ENCODE measurements at regions not wholly inside any gene's neighbourhood (a gene's known extent, or its start where the extent isn't known, plus 50 kb on each side); places are given as distances from the start of the nearest gene placed in this dataset.

- H3K27ac Mint-ChIP-seq, result no peak overlapping the region
Observed at GRCh38 chr6:40302856-40303454, 284.2 kb downstream of the LRFN2 start.

GRCh38 chr6:40299681-40300080, 287.5 kb downstream of the LRFN2 start:
- H3K4me1 ChIP-seq (ENCODE audit: insufficient read depth, low read length), result no peaks in the 10 kb centered on the region
- H3K27ac ChIP-seq (ENCODE audit: low read depth, low read length), result no peak overlapping the region
- peaks cover 2 to 12% (median 5%) of the 10 kb centered on the region in 5 donors for H3K9me3 Mint-ChIP-seq
- no peak for DNase-seq
- H3K27me3 ChIP-seq (ENCODE audit: insufficient read depth, low read length, poor library complexity, severe bottlenecking), result no peaks in the 10 kb centered on the region
- no peaks in the 10 kb centered on the region for H3K9me3 ChIP-seq (ENCODE audit: low read length)
- H3K36me3 ChIP-seq (ENCODE audit: insufficient read depth, low read length), result no peaks in the 10 kb centered on the region
- no peaks in the 10 kb centered on the region for H3K4me1 Mint-ChIP-seq
- peaks cover 3 to 4% of the 10 kb centered on the region in 2 donors for H3K27me3 Mint-ChIP-seq
- H3K36me3 Mint-ChIP-seq, result peaks cover 0 to 1% (median 0%) of the 10 kb centered on the region in 3 donors
- H3K4me3 ChIP-seq (ENCODE audit: low read length), result no peak overlapping the region
- no peak overlapping the region for H3K4me3 Mint-ChIP-seq
- H3K27ac Mint-ChIP-seq, result no peak overlapping the region
- POLR2A ChIA-PET, result no interaction called here
- CTCF ChIA-PET, result no interaction called here

More at GRCh38 chr6:40302856-40303454, 284.2 kb downstream of the LRFN2 start:
- no peak overlapping the region for H3K4me3 ChIP-seq (ENCODE audit: low read length)
- Mint-ChIP-seq H3K4me3 (no peak overlapping the region), H3K4me1 (no peaks in the 10 kb centered on the region), H3K9me3 (peaks cover 3 to 12% (median 5%) of the 10 kb centered on the region in 5 donors), H3K27me3 (peaks cover 10 to 11% of the 10 kb centered on the region in 2 donors), H3K36me3 (peaks cover 0 to 1% (median 0%) of the 10 kb centered on the region in 3 donors)
- ChIA-PET CTCF (no interaction called here), POLR2A (no interaction called here)
- H3K27ac ChIP-seq (ENCODE audit: low read depth, low read length), result no peak overlapping the region
- DNase-seq, result no peak
- H3K4me1 ChIP-seq (ENCODE audit: insufficient read depth, low read length), result no peaks in the 10 kb centered on the region
- no peaks in the 10 kb centered on the region for H3K27me3 ChIP-seq (ENCODE audit: insufficient read depth, low read length, poor library complexity, severe bottlenecking)
- H3K9me3 ChIP-seq (ENCODE audit: low read length), result no peaks in the 10 kb centered on the region
- H3K36me3 ChIP-seq (ENCODE audit: insufficient read depth, low read length), result no peaks in the 10 kb centered on the region

- Histone ChIP-seq H3K27ac (ENCODE audit: low read depth, low read length) (no peak overlapping the region), H3K4me3 (ENCODE audit: low read length) (no peak overlapping the region), H3K4me1 (ENCODE audit: insufficient read depth, low read length) (no peaks in the 10 kb centered on the region), H3K27me3 (ENCODE audit: insufficient read depth, low read length, poor library complexity, severe bottlenecking) (no peaks in the 10 kb centered on the region), H3K36me3 (ENCODE audit: insufficient read depth, low read length) (no peaks in the 10 kb centered on the region), H3K9me3 (ENCODE audit: low read length) (no peaks in the 10 kb centered on the region)
- Mint-ChIP-seq H3K27ac (no peak overlapping the region), H3K4me1 (no peaks in the 10 kb centered on the region), H3K27me3 (peaks cover 4 to 6% of the 10 kb centered on the region in 2 donors), H3K9me3 (peaks cover 0 to 10% (median 3%) of the 10 kb centered on the region in 5 donors), H3K36me3 (no peaks in the 10 kb centered on the region), H3K4me3 (no peak overlapping the region)
- ChIA-PET CTCF (no interaction called here), POLR2A (no interaction called here)
- no peak for DNase-seq
Observed at GRCh38 chr6:40298207-40298606, 289.0 kb downstream of the LRFN2 start.

GRCh38 chr6:40295251-40295950, 291.8 kb downstream of the LRFN2 start:
- Mint-ChIP-seq H3K36me3 (no peaks in the 10 kb centered on the region), H3K27ac (no peak overlapping the region), H3K9me3 (peaks cover 0 to 10% (median 3%) of the 10 kb centered on the region in 5 donors), H3K27me3 (peaks cover 6 to 21% of the 10 kb centered on the region in 2 donors), H3K4me1 (no peaks in the 10 kb centered on the region), H3K4me3 (no peak overlapping the region)
- H3K9me3 ChIP-seq (ENCODE audit: low read length), result no peaks in the 10 kb centered on the region
- no peaks in the 10 kb centered on the region for H3K27me3 ChIP-seq (ENCODE audit: insufficient read depth, low read length, poor library complexity, severe bottlenecking)
- POLR2A ChIA-PET, result no interaction called here
- no peak overlapping the region for H3K4me3 ChIP-seq (ENCODE audit: low read length)
- no peaks in the 10 kb centered on the region for H3K36me3 ChIP-seq (ENCODE audit: insufficient read depth, low read length)
- DNase-seq, result no peak
- CTCF ChIA-PET, result no interaction called here
- no peaks in the 10 kb centered on the region for H3K4me1 ChIP-seq (ENCODE audit: insufficient read depth, low read length)
- no peak overlapping the region for H3K27ac ChIP-seq (ENCODE audit: low read depth, low read length)

- Mint-ChIP-seq H3K27me3 (peaks cover 4 to 28% of the 10 kb centered on the region in 2 donors), H3K4me1 (no peaks in the 10 kb centered on the region)
- CTCF ChIA-PET, result no interaction called here
Observed at GRCh38 chr6:40293460-40294185, 293.5 kb downstream of the LRFN2 start.

GRCh38 chr6:40293060-40293459, 294.1 kb downstream of the LRFN2 start:
- Histone ChIP-seq H3K4me3 (ENCODE audit: low read length) (no peak overlapping the region), H3K27ac (ENCODE audit: low read depth, low read length) (no peak overlapping the region), H3K27me3 (ENCODE audit: insufficient read depth, low read length, poor library complexity, severe bottlenecking) (no peaks in the 10 kb centered on the region), H3K9me3 (ENCODE audit: low read length) (no peaks in the 10 kb centered on the region), H3K36me3 (ENCODE audit: insufficient read depth, low read length) (no peaks in the 10 kb centered on the region), H3K4me1 (ENCODE audit: insufficient read depth, low read length) (no peaks in the 10 kb centered on the region)
- ChIA-PET CTCF (no interaction called here), POLR2A (no interaction called here)
- DNase-seq, result no peak
- peaks cover 0 to 1% (median under 1%) of the 10 kb centered on the region in 5 donors for H3K9me3 Mint-ChIP-seq
- no peak overlapping the region for H3K27ac Mint-ChIP-seq
- H3K36me3 Mint-ChIP-seq, result no peaks in the 10 kb centered on the region
- no peak overlapping the region for H3K4me3 Mint-ChIP-seq
- H3K27me3 Mint-ChIP-seq, result peaks cover 4 to 31% of the 10 kb centered on the region in 2 donors
- no peaks in the 10 kb centered on the region for H3K4me1 Mint-ChIP-seq

More at GRCh38 chr6:40293460-40294185, 293.5 kb downstream of the LRFN2 start:
- Histone ChIP-seq H3K36me3 (ENCODE audit: insufficient read depth, low read length) (no peaks in the 10 kb centered on the region), H3K27ac (ENCODE audit: low read depth, low read length) (no peak overlapping the region), H3K4me3 (ENCODE audit: low read length) (no peak overlapping the region), H3K4me1 (ENCODE audit: insufficient read depth, low read length) (no peaks in the 10 kb centered on the region), H3K9me3 (ENCODE audit: low read length) (no peaks in the 10 kb centered on the region), H3K27me3 (ENCODE audit: insufficient read depth, low read length, poor library complexity, severe bottlenecking) (no peaks in the 10 kb centered on the region)
- POLR2A ChIA-PET, result no interaction called here
- no peak overlapping the region for H3K4me3 Mint-ChIP-seq
- no peak overlapping the region for H3K27ac Mint-ChIP-seq
- H3K36me3 Mint-ChIP-seq, result no peaks in the 10 kb centered on the region
- DNase-seq, result no peak
- peaks cover 0 to 6% (median 3%) of the 10 kb centered on the region in 5 donors for H3K9me3 Mint-ChIP-seq

GRCh38 chr6:40290816-40291215, 296.3 kb downstream of the LRFN2 start:
- Mint-ChIP-seq H3K9me3 (no peaks in the 10 kb centered on the region), H3K27ac (no peak overlapping the region), H3K27me3 (peaks cover 12 to 49% of the 10 kb centered on the region in 2 donors), H3K4me1 (no peaks in the 10 kb centered on the region), H3K4me3 (no peak overlapping the region), H3K36me3 (no peaks in the 10 kb centered on the region)
- ChIA-PET CTCF (no interaction called here), POLR2A (no interaction called here)
- no peaks in the 10 kb centered on the region for H3K9me3 ChIP-seq (ENCODE audit: low read length)
- no peaks in the 10 kb centered on the region for H3K36me3 ChIP-seq (ENCODE audit: insufficient read depth, low read length)
- H3K4me1 ChIP-seq (ENCODE audit: insufficient read depth, low read length), result no peaks in the 10 kb centered on the region
- no peak overlapping the region for H3K4me3 ChIP-seq (ENCODE audit: low read length)
- H3K27me3 ChIP-seq (ENCODE audit: insufficient read depth, low read length, poor library complexity, severe bottlenecking), result no peaks in the 10 kb centered on the region
- no peak for DNase-seq
- no peak overlapping the region for H3K27ac ChIP-seq (ENCODE audit: low read depth, low read length)

- Histone ChIP-seq H3K27ac (ENCODE audit: low read depth, low read length) (no peak overlapping the region), H3K36me3 (ENCODE audit: insufficient read depth, low read length) (no peaks in the 10 kb centered on the region), H3K4me3 (ENCODE audit: low read length) (no peak overlapping the region), H3K9me3 (ENCODE audit: low read length) (no peaks in the 10 kb centered on the region), H3K27me3 (ENCODE audit: insufficient read depth, low read length, poor library complexity, severe bottlenecking) (no peaks in the 10 kb centered on the region), H3K4me1 (ENCODE audit: insufficient read depth, low read length) (no peaks in the 10 kb centered on the region)
- Mint-ChIP-seq H3K4me1 (no peaks in the 10 kb centered on the region), H3K27ac (no peak overlapping the region), H3K27me3 (peaks cover 13 to 63% of the 10 kb centered on the region in 2 donors), H3K36me3 (no peaks in the 10 kb centered on the region), H3K4me3 (no peak overlapping the region), H3K9me3 (no peaks in the 10 kb centered on the region)
- ChIA-PET CTCF (no interaction called here), POLR2A (no interaction called here)
- DNase-seq, result no peak
Observed at GRCh38 chr6:40288919-40289318, 298.2 kb downstream of the LRFN2 start.

Data from CD8-positive, alpha-beta memory T cell (primary cell).